GM21423 (cell line): ENCODE measurements at regions not wholly inside any gene's neighbourhood (a gene's known extent, or its start where the extent isn't known, plus 50 kb on each side); places are given as distances from the start of the nearest gene placed in this dataset.

ENCODE experiments used
- ATAC-seq: cut with Tn5 transposase; IDR thresholded peaks from one replicate; pipeline ENCODE4 v1.9.1; 2021; ENCODE audit warnings: mild to moderate bottlenecking, moderate library complexity; ENCODE audit not compliant: unreplicated experiment

GRCh38 chr16:82360024-82360783 is 190.2 kb upstream of the MPHOSPH6 start:
- no peak for ATAC-seq

- ATAC-seq: no peak
Measured at GRCh38 chr16:82358606-82359221, 188.7 kb upstream of the MPHOSPH6 start.

GRCh38 chr16:82358161-82358560 is 188.1 kb upstream of the MPHOSPH6 start:
- no peak for ATAC-seq

- ATAC-seq: no peak
Measured at GRCh38 chr16:82357237-82357636, 187.2 kb upstream of the MPHOSPH6 start.

- no peak for ATAC-seq
Measured at GRCh38 chr16:82350560-82350959, 180.5 kb upstream of the MPHOSPH6 start.

GRCh38 chr16:82345318-82345717 is 175.3 kb upstream of the MPHOSPH6 start:
- no peak for ATAC-seq

- ATAC-seq: no peak
Measured at GRCh38 chr16:82344157-82344556, 174.1 kb upstream of the MPHOSPH6 start.

GRCh38 chr16:82341146-82341669 is 171.2 kb upstream of the MPHOSPH6 start:
- ATAC-seq: no peak

- no peak for ATAC-seq
Measured at GRCh38 chr16:82340531-82340930, 170.5 kb upstream of the MPHOSPH6 start.

GRCh38 chr16:82337355-82337754 is 167.3 kb upstream of the MPHOSPH6 start:
- no peak for ATAC-seq

GRCh38 chr16:82331974-82332750 is 162.1 kb upstream of the MPHOSPH6 start:
- ATAC-seq: no peak

- ATAC-seq: no peak
Measured at GRCh38 chr16:82331397-82331796, 161.4 kb upstream of the MPHOSPH6 start.

GRCh38 chr16:82329504-82330192 is 159.6 kb upstream of the MPHOSPH6 start:
- no peak for ATAC-seq

- no peak for ATAC-seq
Measured at GRCh38 chr16:82328881-82329469, 159.0 kb upstream of the MPHOSPH6 start.

- ATAC-seq: no peak
Measured at GRCh38 chr16:82323171-82323570, 153.1 kb upstream of the MPHOSPH6 start.

- no peak for ATAC-seq
Measured at GRCh38 chr16:82322177-82322576, 152.2 kb upstream of the MPHOSPH6 start.

GRCh38 chr16:82319038-82319437 is 149.0 kb upstream of the MPHOSPH6 start:
- no peak for ATAC-seq

GRCh38 chr16:82317411-82318167 is 147.6 kb upstream of the MPHOSPH6 start:
- no peak for ATAC-seq

GRCh38 chr16:82313754-82314153 is 143.7 kb upstream of the MPHOSPH6 start:
- ATAC-seq: no peak

- no peak for ATAC-seq
Measured at GRCh38 chr16:82311528-82311927, 141.5 kb upstream of the MPHOSPH6 start.
